ENCODE measurements at regions not wholly inside any gene's neighbourhood (a gene's known extent, or its start where the extent isn't known, plus 50 kb on each side); places are given as distances from the start of the nearest gene placed in this dataset.

GRCh38 chr1:4179914-4180735, 280.1 kb upstream of the C1orf174 start:
- TF ChIP-seq MAX (IDR thresholded peaks at IDR 0.05) (no peak), EP300 (IDR thresholded peaks at IDR 0.05; ENCODE audit: borderline replicate concordance) (no peak), YY1 (IDR thresholded peaks at IDR 0.05; ENCODE audit: low read depth) (no peak), TAF1 (IDR thresholded peaks at IDR 0.05; ENCODE audit: low read depth) (no peak)

Measured in Ishikawa (cell line).